ENCODE measurements at regions not wholly inside any gene's neighbourhood (a gene's known extent, or its start where the extent isn't known, plus 50 kb on each side); places are given as distances from the start of the nearest gene placed in this dataset.

GRCh38 chr17:55624772-55625433 is 97.8 kb downstream of the TMEM100 start (continued):
- TF ChIP-seq RFX5 (IDR thresholded peaks at IDR 0.05; ENCODE audit: borderline replicate concordance, low read depth, low read length) (no peak), RNF2 (IDR thresholded peaks at IDR 0.05; ENCODE audit: borderline replicate concordance, low read depth, low read length, missing control alignments, poor library complexity, severe bottlenecking) (no peak)

Measured in H1 (cell line).